WTC11 (cell line): ENCODE measurements at regions not wholly inside any gene's neighbourhood (a gene's known extent, or its start where the extent isn't known, plus 50 kb on each side); places are given as distances from the start of the nearest gene placed in this dataset.

ENCODE experiments used
- ATAC-seq: fragments of 200-7000 bp; cut with Tn5 transposase; 2 replicates; pipeline ENCODE4 v1.10.0; 2021; ENCODE audit warnings: mild to moderate bottlenecking, moderate library complexity
- CTCF ChIA-PET: fragments of 300-600 bp; sonication (Branson Sonifier 250); formaldehyde crosslinking; loops from one replicate; lab custom pipeline; 2021; ENCODE audit warnings: antibody characterized with exemption; lab: Charles Lee
- POLR2A ChIA-PET: fragments of 350-600 bp; sonication (Branson Sonifier 250); formaldehyde crosslinking; loops from one replicate; lab custom pipeline; 2021; ENCODE audit warnings: antibody characterized with exemption; lab: Charles Lee
- DNase-seq: peaks from one replicate; pipeline ENCODE4 v3.0.0; 2021; ENCODE audit warnings: low spot score
- H3K27ac Mint-ChIP-seq: 2 replicates; pipeline ENCODE4 v1.8.0; 2021; ENCODE audit warnings: mixed read lengths
- H3K27me3 Mint-ChIP-seq: 2 replicates; pipeline ENCODE4 v1.8.0; 2021; ENCODE audit warnings: low read depth, mild to moderate bottlenecking, moderate library complexity, mixed read lengths
- H3K36me3 Mint-ChIP-seq: 2 replicates; pipeline ENCODE4 v1.8.0; 2021; ENCODE audit warnings: mixed read lengths
- H3K4me1 Mint-ChIP-seq: 2 replicates; pipeline ENCODE4 v1.8.0; 2022; ENCODE audit warnings: mixed read lengths
- H3K4me3 Mint-ChIP-seq: 2 replicates; pipeline ENCODE4 v1.8.0; 2021; ENCODE audit warnings: mild to moderate bottlenecking, moderate library complexity, mixed read lengths
- H3K9me3 Mint-ChIP-seq: 2 replicates; pipeline ENCODE4 v1.8.0; 2021; ENCODE audit warnings: mixed read lengths
- CBFB ChIP-seq: sonication (generic); formaldehyde crosslinking; IDR thresholded peaks from 2 replicates; pipeline ENCODE4 v1.8.1; 2022; ENCODE audit warnings: mild to moderate bottlenecking, low read depth, missing genetic modification reagents
- CREB1 ChIP-seq: sonication (generic); formaldehyde crosslinking; IDR thresholded peaks from 2 replicates; pipeline ENCODE4 v1.8.0; 2023; ENCODE audit warnings: mild to moderate bottlenecking, missing genetic modification reagents
- E2F1 ChIP-seq: sonication (generic); formaldehyde crosslinking; IDR thresholded peaks from 2 replicates; pipeline ENCODE4 v1.8.0; 2022; ENCODE audit warnings: mild to moderate bottlenecking, missing genetic modification reagents
- EMX1 ChIP-seq: fragments of 250-450 bp; sonication (Bioruptor Pico); IDR thresholded peaks from 2 replicates; pipeline ENCODE4 v1.8.0; 2021; ENCODE audit warnings: mild to moderate bottlenecking
- PREB ChIP-seq: sonication (generic); formaldehyde crosslinking; IDR thresholded peaks from 2 replicates; pipeline ENCODE4 v1.8.1; 2022; ENCODE audit warnings: mild to moderate bottlenecking, missing genetic modification reagents, moderate library complexity, borderline replicate concordance
- PRRX2 ChIP-seq: fragments of 250-450 bp; sonication (Bioruptor Pico); IDR thresholded peaks from 2 replicates; pipeline ENCODE4 v1.8.0; 2021; ENCODE audit warnings: mild to moderate bottlenecking
- SMAD3 ChIP-seq: sonication (generic); formaldehyde crosslinking; IDR thresholded peaks from 2 replicates; pipeline ENCODE4 v1.8.0; 2022; ENCODE audit warnings: missing genetic modification reagents, mild to moderate bottlenecking, borderline replicate concordance
- SOX15 ChIP-seq: fragments of 250-450 bp; sonication (Bioruptor Pico); IDR thresholded peaks from 2 replicates; pipeline ENCODE4 v1.9.0; 2021; ENCODE audit warnings: mild to moderate bottlenecking
- TEAD1 ChIP-seq: sonication (generic); formaldehyde crosslinking; IDR thresholded peaks from 2 replicates; pipeline ENCODE4 v1.8.0; 2022; ENCODE audit warnings: mild to moderate bottlenecking, missing genetic modification reagents
- USF1 ChIP-seq: sonication (generic); formaldehyde crosslinking; IDR thresholded peaks from 2 replicates; pipeline ENCODE4 v1.8.0; 2022; ENCODE audit warnings: mild to moderate bottlenecking, missing genetic modification reagents
- ZBTB21 ChIP-seq: sonication (generic); formaldehyde crosslinking; IDR thresholded peaks from 2 replicates; pipeline ENCODE4 v1.8.1; 2023; ENCODE audit warnings: mild to moderate bottlenecking, missing genetic modification reagents, borderline replicate concordance
- ZNF219 ChIP-seq: sonication (generic); formaldehyde crosslinking; IDR thresholded peaks from 2 replicates; pipeline ENCODE4 v1.8.0; 2023; ENCODE audit warnings: missing genetic modification reagents, mild to moderate bottlenecking, borderline replicate concordance
- ZNF232 ChIP-seq: sonication (generic); formaldehyde crosslinking; IDR thresholded peaks from 2 replicates; pipeline ENCODE4 v1.8.0; 2022; ENCODE audit warnings: mild to moderate bottlenecking, missing genetic modification reagents
- TF ChIP-seq, protein P1 (sequence below): sonication (generic); formaldehyde crosslinking; IDR thresholded peaks from 2 replicates; pipeline ENCODE4 v1.8.1; 2022; ENCODE audit warnings: missing genetic modification reagents, borderline replicate concordance
- TF ChIP-seq, protein P2 (sequence below): fragments of 250-450 bp; sonication (Bioruptor Pico); IDR thresholded peaks from 2 replicates; pipeline ENCODE4 v1.8.0; 2021; ENCODE audit warnings: mild to moderate bottlenecking
- TF ChIP-seq, protein P3 (sequence below): sonication (generic); formaldehyde crosslinking; IDR thresholded peaks from 2 replicates; pipeline ENCODE4 v1.8.0; 2022; ENCODE audit warnings: mild to moderate bottlenecking, missing genetic modification reagents
- TF ChIP-seq, protein P4 (sequence below): sonication (generic); formaldehyde crosslinking; IDR thresholded peaks from 2 replicates; pipeline ENCODE4 v1.8.1; 2022; ENCODE audit warnings: mild to moderate bottlenecking, moderate library complexity, missing genetic modification reagents
- TF ChIP-seq, protein P5 (sequence below): sonication (generic); formaldehyde crosslinking; IDR thresholded peaks from 2 replicates; pipeline ENCODE4 v1.8.1; 2023; ENCODE audit warnings: mild to moderate bottlenecking, missing genetic modification reagents, moderate library complexity
- TF ChIP-seq, protein P6 (sequence below): sonication (generic); formaldehyde crosslinking; IDR thresholded peaks from 2 replicates; pipeline ENCODE4 v1.8.0; 2023; ENCODE audit warnings: mild to moderate bottlenecking, missing genetic modification reagents

- Mint-ChIP-seq H3K27ac (no peak overlapping the region), H3K36me3 (no peaks in the 10 kb centered on the region), H3K4me1 (peaks cover 3% of the 10 kb centered on the region), H3K9me3 (no peaks in the 10 kb centered on the region), H3K4me3 (no peak overlapping the region), H3K27me3 (no peaks in the 10 kb centered on the region)
- DNase-seq (no peak), ATAC-seq (no peak)
- POLR2A ChIA-PET, result no interaction called here
- no peak for TF ChIP-seq EMX1 (CRISPR knock-in tag)
- no peak for TF ChIP-seq ZNF232 (CRISPR knock-in tag)
- no peak for TF ChIP-seq SMAD3 (CRISPR knock-in tag)
- TF ChIP-seq PRRX2 (CRISPR knock-in tag), result no peak
- TF ChIP-seq, protein P1, sequence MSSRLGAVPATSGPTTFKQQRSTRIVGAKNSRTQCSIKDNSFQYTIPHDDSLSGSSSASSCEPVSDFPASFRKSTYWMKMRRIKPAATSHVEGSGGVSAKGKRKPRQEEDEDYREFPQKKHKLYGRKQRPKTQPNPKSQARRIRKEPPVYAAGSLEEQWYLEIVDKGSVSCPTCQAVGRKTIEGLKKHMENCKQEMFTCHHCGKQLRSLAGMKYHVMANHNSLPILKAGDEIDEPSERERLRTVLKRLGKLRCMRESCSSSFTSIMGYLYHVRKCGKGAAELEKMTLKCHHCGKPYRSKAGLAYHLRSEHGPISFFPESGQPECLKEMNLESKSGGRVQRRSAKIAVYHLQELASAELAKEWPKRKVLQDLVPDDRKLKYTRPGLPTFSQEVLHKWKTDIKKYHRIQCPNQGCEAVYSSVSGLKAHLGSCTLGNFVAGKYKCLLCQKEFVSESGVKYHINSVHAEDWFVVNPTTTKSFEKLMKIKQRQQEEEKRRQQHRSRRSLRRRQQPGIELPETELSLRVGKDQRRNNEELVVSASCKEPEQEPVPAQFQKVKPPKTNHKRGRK (CRISPR knock-in tag), result no peak
- TF ChIP-seq USF1 (CRISPR knock-in tag), result no peak
- no peak for TF ChIP-seq TEAD1 (CRISPR knock-in tag)
- no peak for TF ChIP-seq PREB
- no peak for TF ChIP-seq ZBTB21 (CRISPR knock-in tag)
- no peak for TF ChIP-seq CBFB (CRISPR knock-in tag)
- TF ChIP-seq, protein P2, sequence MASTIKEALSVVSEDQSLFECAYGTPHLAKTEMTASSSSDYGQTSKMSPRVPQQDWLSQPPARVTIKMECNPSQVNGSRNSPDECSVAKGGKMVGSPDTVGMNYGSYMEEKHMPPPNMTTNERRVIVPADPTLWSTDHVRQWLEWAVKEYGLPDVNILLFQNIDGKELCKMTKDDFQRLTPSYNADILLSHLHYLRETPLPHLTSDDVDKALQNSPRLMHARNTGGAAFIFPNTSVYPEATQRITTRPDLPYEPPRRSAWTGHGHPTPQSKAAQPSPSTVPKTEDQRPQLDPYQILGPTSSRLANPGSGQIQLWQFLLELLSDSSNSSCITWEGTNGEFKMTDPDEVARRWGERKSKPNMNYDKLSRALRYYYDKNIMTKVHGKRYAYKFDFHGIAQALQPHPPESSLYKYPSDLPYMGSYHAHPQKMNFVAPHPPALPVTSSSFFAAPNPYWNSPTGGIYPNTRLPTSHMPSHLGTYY, result no peak
- TF ChIP-seq, protein P3, sequence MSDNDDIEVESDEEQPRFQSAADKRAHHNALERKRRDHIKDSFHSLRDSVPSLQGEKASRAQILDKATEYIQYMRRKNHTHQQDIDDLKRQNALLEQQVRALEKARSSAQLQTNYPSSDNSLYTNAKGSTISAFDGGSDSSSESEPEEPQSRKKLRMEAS (CRISPR knock-in tag), result no peak
- no peak for TF ChIP-seq SOX15 (CRISPR knock-in tag)
- TF ChIP-seq ZNF219 (CRISPR knock-in tag), result no peak
- TF ChIP-seq, all 79 proteins: peak for 0
- CTCF ChIA-PET, result no interaction called here
Observed at GRCh38 chr2:181374781-181375675, 82.2 kb upstream of the ITGA4 start.

GRCh38 chr2:181376442-181376841 lies 80.7 kb upstream of the ITGA4 start:
- Mint-ChIP-seq H3K27me3 (no peaks in the 10 kb centered on the region), H3K27ac (no peak overlapping the region), H3K36me3 (no peaks in the 10 kb centered on the region), H3K4me3 (no peak overlapping the region), H3K4me1 (peaks cover 3% of the 10 kb centered on the region), H3K9me3 (no peaks in the 10 kb centered on the region)
- ATAC-seq, result no peak
- CTCF ChIA-PET, result no interaction called here
- POLR2A ChIA-PET, result interaction anchor here (0.6 kb wide), 1 partner anchor 290 kb away, joined by 8 read pairs; no protein-coding TSS in a partner anchor
- DNase-seq, result no peak
- TF ChIP-seq, protein P4, sequence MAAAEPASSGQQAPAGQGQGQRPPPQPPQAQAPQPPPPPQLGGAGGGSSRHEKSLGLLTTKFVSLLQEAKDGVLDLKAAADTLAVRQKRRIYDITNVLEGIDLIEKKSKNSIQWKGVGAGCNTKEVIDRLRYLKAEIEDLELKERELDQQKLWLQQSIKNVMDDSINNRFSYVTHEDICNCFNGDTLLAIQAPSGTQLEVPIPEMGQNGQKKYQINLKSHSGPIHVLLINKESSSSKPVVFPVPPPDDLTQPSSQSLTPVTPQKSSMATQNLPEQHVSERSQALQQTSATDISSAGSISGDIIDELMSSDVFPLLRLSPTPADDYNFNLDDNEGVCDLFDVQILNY (CRISPR knock-in tag), result no peak
- TF ChIP-seq, protein P3 (CRISPR knock-in tag), result no peak
- TF ChIP-seq ZBTB21 (CRISPR knock-in tag) (no peak), E2F1 (no peak), CREB1 (CRISPR knock-in tag) (no peak)
- TF ChIP-seq, protein P5, sequence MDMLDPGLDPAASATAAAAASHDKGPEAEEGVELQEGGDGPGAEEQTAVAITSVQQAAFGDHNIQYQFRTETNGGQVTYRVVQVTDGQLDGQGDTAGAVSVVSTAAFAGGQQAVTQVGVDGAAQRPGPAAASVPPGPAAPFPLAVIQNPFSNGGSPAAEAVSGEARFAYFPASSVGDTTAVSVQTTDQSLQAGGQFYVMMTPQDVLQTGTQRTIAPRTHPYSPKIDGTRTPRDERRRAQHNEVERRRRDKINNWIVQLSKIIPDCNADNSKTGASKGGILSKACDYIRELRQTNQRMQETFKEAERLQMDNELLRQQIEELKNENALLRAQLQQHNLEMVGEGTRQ, result no peak
- TF ChIP-seq, protein P6, sequence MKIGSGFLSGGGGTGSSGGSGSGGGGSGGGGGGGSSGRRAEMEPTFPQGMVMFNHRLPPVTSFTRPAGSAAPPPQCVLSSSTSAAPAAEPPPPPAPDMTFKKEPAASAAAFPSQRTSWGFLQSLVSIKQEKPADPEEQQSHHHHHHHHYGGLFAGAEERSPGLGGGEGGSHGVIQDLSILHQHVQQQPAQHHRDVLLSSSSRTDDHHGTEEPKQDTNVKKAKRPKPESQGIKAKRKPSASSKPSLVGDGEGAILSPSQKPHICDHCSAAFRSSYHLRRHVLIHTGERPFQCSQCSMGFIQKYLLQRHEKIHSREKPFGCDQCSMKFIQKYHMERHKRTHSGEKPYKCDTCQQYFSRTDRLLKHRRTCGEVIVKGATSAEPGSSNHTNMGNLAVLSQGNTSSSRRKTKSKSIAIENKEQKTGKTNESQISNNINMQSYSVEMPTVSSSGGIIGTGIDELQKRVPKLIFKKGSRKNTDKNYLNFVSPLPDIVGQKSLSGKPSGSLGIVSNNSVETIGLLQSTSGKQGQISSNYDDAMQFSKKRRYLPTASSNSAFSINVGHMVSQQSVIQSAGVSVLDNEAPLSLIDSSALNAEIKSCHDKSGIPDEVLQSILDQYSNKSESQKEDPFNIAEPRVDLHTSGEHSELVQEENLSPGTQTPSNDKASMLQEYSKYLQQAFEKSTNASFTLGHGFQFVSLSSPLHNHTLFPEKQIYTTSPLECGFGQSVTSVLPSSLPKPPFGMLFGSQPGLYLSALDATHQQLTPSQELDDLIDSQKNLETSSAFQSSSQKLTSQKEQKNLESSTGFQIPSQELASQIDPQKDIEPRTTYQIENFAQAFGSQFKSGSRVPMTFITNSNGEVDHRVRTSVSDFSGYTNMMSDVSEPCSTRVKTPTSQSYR, result no peak
